Suprapubic skin (tissue), 4 donors: ENCODE measurements at regions not wholly inside any gene's neighbourhood (a gene's known extent, or its start where the extent isn't known, plus 50 kb on each side); places are given as distances from the start of the nearest gene placed in this dataset.

ENCODE experiments used
- DNase-seq, 2 donors: peaks; one replicate each; pipeline ENCODE4 v3.0.0-alpha.2; 2019; ENCODE audit warnings: low spot score in 2 of 2
- H3K27ac ChIP-seq: fragments of 200-600 bp; sonication (generic); one replicate; pipeline ENCODE4 v1.5.1; 2019
- H3K27me3 ChIP-seq: fragments of 200-600 bp; sonication (generic); one replicate; pipeline ENCODE4 v1.5.1; 2019
- H3K36me3 ChIP-seq: fragments of 200-600 bp; sonication (generic); one replicate; pipeline ENCODE4 v1.5.1; 2019
- H3K4me1 ChIP-seq: fragments of 200-600 bp; sonication (generic); one replicate; pipeline ENCODE4 v1.5.1; 2019
- H3K4me3 ChIP-seq: fragments of 200-600 bp; sonication (generic); one replicate; pipeline ENCODE4 v1.5.1; 2019; ENCODE audit warnings: mild to moderate bottlenecking
- H3K9me3 ChIP-seq: fragments of 200-600 bp; sonication (generic); one replicate; pipeline ENCODE4 v1.5.1; 2019
- CTCF ChIP-seq, 2 donors: fragments of 200-600 bp in 1 of 2; fragments of 450-650 bp in 1 of 2; sonication (generic) in 1 of 2; IDR thresholded peaks; one replicate each; pipeline ENCODE4 v1.5.1; 2016 to 2019; ENCODE audit warnings: antibody characterized with exemption in 2 of 2, mild to moderate bottlenecking in 1 of 2, moderate library complexity in 1 of 2
- EP300 ChIP-seq: sonication (generic); formaldehyde crosslinking; IDR thresholded peaks from one replicate; pipeline ENCODE4 v1.6.1; 2017; ENCODE audit warnings: antibody characterized with exemption
- POLR2A ChIP-seq, 2 donors: fragments of 450-650 bp; IDR thresholded peaks; one replicate each; pipeline ENCODE4 v1.6.1; 2017; ENCODE audit warnings: antibody characterized with exemption in 2 of 2, mild to moderate bottlenecking in 2 of 2, moderate library complexity in 2 of 2
- POLR2AphosphoS5 ChIP-seq, 3 donors: sonication (generic); formaldehyde crosslinking; IDR thresholded peaks; one replicate each; pipeline ENCODE4 v1.6.1; 2017; ENCODE audit warnings: antibody characterized with exemption in 3 of 3
- WGBS: methylation state at CpG from one replicate; pipeline ENCODE4 v1.1.5; 2018; 5-methylcytosine and 5-hydroxymethylcytosine counted together

GRCh38 chr12:93254911-93255310, 122.8 kb upstream of the NUDT4 start:
- Histone ChIP-seq H3K27ac (no peak overlapping the region), H3K27me3 (no peaks in the 10 kb centered on the region), H3K36me3 (no peaks in the 10 kb centered on the region), H3K4me3 (no peak overlapping the region), H3K9me3 (peaks cover 10% of the 10 kb centered on the region), H3K4me1 (no peaks in the 10 kb centered on the region)
- no peak for TF ChIP-seq CTCF (IDR thresholded peaks at IDR 0.05)
- no peak for TF ChIP-seq POLR2AphosphoS5 (IDR thresholded peaks at IDR 0.05)
- no peak for TF ChIP-seq EP300
- TF ChIP-seq POLR2A (IDR thresholded peaks at IDR 0.05), result no peak
- no peak for DNase-seq

GRCh38 chr12:93256256-93256969, 121.3 kb upstream of the NUDT4 start:
- Histone ChIP-seq H3K36me3 (no peaks in the 10 kb centered on the region), H3K27ac (no peak overlapping the region), H3K4me1 (no peaks in the 10 kb centered on the region), H3K27me3 (no peaks in the 10 kb centered on the region), H3K4me3 (no peak overlapping the region), H3K9me3 (peaks cover 10% of the 10 kb centered on the region)
- TF ChIP-seq CTCF (IDR thresholded peaks at IDR 0.05) (no peak), POLR2A (IDR thresholded peaks at IDR 0.05) (no peak), EP300 (no peak), POLR2AphosphoS5 (IDR thresholded peaks at IDR 0.05) (no peak)
- 69% methylated on average over 2 of the region's 2 CpGs for WGBS
- DNase-seq, result no peak

GRCh38 chr12:93261505-93262094, 116.1 kb upstream of the NUDT4 start:
- no peaks in the 10 kb centered on the region for H3K4me1 ChIP-seq
- no peak for DNase-seq
- TF ChIP-seq EP300, result no peak
- no peak for TF ChIP-seq CTCF (IDR thresholded peaks at IDR 0.05)
- TF ChIP-seq POLR2AphosphoS5 (IDR thresholded peaks at IDR 0.05), result no peak
- no peak for TF ChIP-seq POLR2A (IDR thresholded peaks at IDR 0.05)
- no peaks in the 10 kb centered on the region for H3K9me3 ChIP-seq
- no peaks in the 10 kb centered on the region for H3K27me3 ChIP-seq
- no peak overlapping the region for H3K4me3 ChIP-seq
- H3K27ac ChIP-seq, result no peak overlapping the region
- no peaks in the 10 kb centered on the region for H3K36me3 ChIP-seq
- 84% methylated on average over 5 of the region's 5 CpGs for WGBS

- no peaks in the 10 kb centered on the region for H3K27me3 ChIP-seq
- 96% methylated on average over 2 of the region's 2 CpGs for WGBS
- no peak for TF ChIP-seq EP300
Measured at GRCh38 chr12:93272997-93273396, 104.7 kb upstream of the NUDT4 start.

GRCh38 chr12:93273834-93274564, 103.7 kb upstream of the NUDT4 start:
- Histone ChIP-seq H3K4me1 (no peaks in the 10 kb centered on the region), H3K36me3 (no peaks in the 10 kb centered on the region), H3K9me3 (no peaks in the 10 kb centered on the region), H3K4me3 (no peak overlapping the region), H3K27ac (no peak overlapping the region), H3K27me3 (no peaks in the 10 kb centered on the region)
- no peak for DNase-seq
- WGBS, result 56% methylated on average over 8 of the region's 8 CpGs
- TF ChIP-seq POLR2AphosphoS5 (IDR thresholded peaks at IDR 0.05) (no peak), EP300 (no peak), POLR2A (IDR thresholded peaks at IDR 0.05) (no peak), CTCF (IDR thresholded peaks at IDR 0.05) (no peak)

More at GRCh38 chr12:93272997-93273396, 104.7 kb upstream of the NUDT4 start:
- Histone ChIP-seq H3K9me3 (no peaks in the 10 kb centered on the region), H3K36me3 (no peaks in the 10 kb centered on the region), H3K4me1 (no peaks in the 10 kb centered on the region), H3K27ac (no peak overlapping the region), H3K4me3 (no peak overlapping the region)
- no peak for DNase-seq
